ENCODE measurements at regions not wholly inside any gene's neighbourhood (a gene's known extent, or its start where the extent isn't known, plus 50 kb on each side); places are given as distances from the start of the nearest gene placed in this dataset.
"Not testable (repeated sequence)": the region's sequence is repeated elsewhere in the genome, so short reads cannot be mapped to it uniquely, and the experiment has no call there.

GRCh38 chr3:74376323-74376722 lies 238.1 kb downstream of the CNTN3 start:
- not testable (repeated sequence) for TF ChIP-seq POLR2A (IDR thresholded peaks at IDR 0.05; ENCODE audit: low read length); GATA1 (IDR thresholded peaks at IDR 0.05; ENCODE audit: low read depth, low read length)
